GM18505 (cell line): ENCODE measurements at regions not wholly inside any gene's neighbourhood (a gene's known extent, or its start where the extent isn't known, plus 50 kb on each side); places are given as distances from the start of the nearest gene placed in this dataset.

ENCODE experiments used
- ATAC-seq: cut with Tn5 transposase; IDR thresholded peaks from one replicate; pipeline ENCODE4 v1.9.1; 2021; ENCODE audit not compliant: unreplicated experiment
- POLR2A ChIP-seq: IDR thresholded peaks from 4 replicates; pipeline ENCODE4 v1.6.1; 2011; ENCODE audit warnings: borderline replicate concordance; ENCODE audit not compliant: insufficient read depth, insufficient read length; ENCODE audit errors: extremely low read depth

GRCh38 chr1:170219163-170219562 is 73.4 kb downstream of the NTMT2 start:
- no peak for TF ChIP-seq POLR2A
- ATAC-seq = no peak

- TF ChIP-seq POLR2A = no peak
- ATAC-seq = no peak
These were observed 75.3 kb downstream of the NTMT2 start for GRCh38 chr1:170221031-170221430.

- no peak for ATAC-seq
- no peak for TF ChIP-seq POLR2A
These were observed 75.7 kb downstream of the NTMT2 start for GRCh38 chr1:170221495-170221894.

GRCh38 chr1:170224469-170224868 is 78.7 kb downstream of the NTMT2 start:
- no peak for TF ChIP-seq POLR2A
- no peak for ATAC-seq

- TF ChIP-seq POLR2A = no peak
- ATAC-seq = no peak
These were observed 80.2 kb downstream of the NTMT2 start for GRCh38 chr1:170225781-170226530.

GRCh38 chr1:170226767-170227166 is 81.0 kb downstream of the NTMT2 start:
- no peak for TF ChIP-seq POLR2A
- no peak for ATAC-seq

- no peak for TF ChIP-seq POLR2A
- ATAC-seq = no peak
These were observed 84.6 kb downstream of the NTMT2 start for GRCh38 chr1:170230323-170230722.

GRCh38 chr1:170231662-170232061 is 85.9 kb downstream of the NTMT2 start:
- no peak for TF ChIP-seq POLR2A

GRCh38 chr1:170238704-170239391 is 93.1 kb downstream of the NTMT2 start:
- no peak for TF ChIP-seq POLR2A
- ATAC-seq = no peak

More at GRCh38 chr1:170231662-170232061, 85.9 kb downstream of the NTMT2 start:
- no peak for ATAC-seq

GRCh38 chr1:170239445-170239844 is 93.7 kb downstream of the NTMT2 start:
- no peak for ATAC-seq
- TF ChIP-seq POLR2A = no peak

GRCh38 chr1:170240409-170240808 is 94.7 kb downstream of the NTMT2 start:
- peak; percentile 99 for ATAC-seq
- no peak for TF ChIP-seq POLR2A

- no peak for ATAC-seq
- TF ChIP-seq POLR2A = no peak
These were observed 95.6 kb downstream of the NTMT2 start for GRCh38 chr1:170241266-170241851.

- TF ChIP-seq POLR2A = no peak
- no peak for ATAC-seq
These were observed 102.2 kb downstream of the NTMT2 start for GRCh38 chr1:170247751-170248521.
